OCI-LY1 (cell line): ENCODE measurements at regions not wholly inside any gene's neighbourhood (a gene's known extent, or its start where the extent isn't known, plus 50 kb on each side); places are given as distances from the start of the nearest gene placed in this dataset.

Experiments
- EZH2 ChIP-seq: fragments of 200-600 bp; sonication (generic), shearing (Covaris generic); IDR thresholded peaks from 2 replicates; pipeline ENCODE4 v1.8.0; 2017; ENCODE audit warnings: borderline replicate concordance, mixed run types, mild to moderate bottlenecking, antibody characterized with exemption, low read length, moderate library complexity, mixed read lengths
- TF ChIP-seq, protein P1 (sequence below): fragments of 200-600 bp; sonication (generic), shearing (Covaris generic); IDR thresholded peaks from 2 replicates; pipeline ENCODE4 v1.5.1; 2017; ENCODE audit warnings: mild to moderate bottlenecking, antibody characterized with exemption, low read length, moderate library complexity, mixed read lengths

DNA sequence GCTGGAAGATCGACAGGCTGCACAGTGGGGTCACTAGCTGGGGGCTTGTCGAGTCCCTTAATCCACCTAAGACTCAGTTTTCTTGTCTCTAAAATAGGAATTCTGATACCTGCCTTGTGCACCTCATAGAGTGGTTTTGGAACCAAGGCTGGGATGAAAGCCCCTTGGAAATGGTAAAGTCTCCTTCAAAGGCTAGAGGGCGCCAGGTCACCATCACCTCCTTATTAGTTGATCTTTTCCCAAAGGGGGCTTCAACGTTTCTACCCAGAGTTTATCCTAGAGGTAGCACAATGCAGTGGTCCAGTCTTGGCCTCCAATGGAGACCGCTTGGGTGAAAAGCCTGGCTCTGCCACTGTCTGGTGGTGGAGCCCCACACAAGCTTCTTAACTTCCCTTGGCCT is 158.2 kb downstream of the AIPL1 start:
- TF ChIP-seq, protein P1, sequence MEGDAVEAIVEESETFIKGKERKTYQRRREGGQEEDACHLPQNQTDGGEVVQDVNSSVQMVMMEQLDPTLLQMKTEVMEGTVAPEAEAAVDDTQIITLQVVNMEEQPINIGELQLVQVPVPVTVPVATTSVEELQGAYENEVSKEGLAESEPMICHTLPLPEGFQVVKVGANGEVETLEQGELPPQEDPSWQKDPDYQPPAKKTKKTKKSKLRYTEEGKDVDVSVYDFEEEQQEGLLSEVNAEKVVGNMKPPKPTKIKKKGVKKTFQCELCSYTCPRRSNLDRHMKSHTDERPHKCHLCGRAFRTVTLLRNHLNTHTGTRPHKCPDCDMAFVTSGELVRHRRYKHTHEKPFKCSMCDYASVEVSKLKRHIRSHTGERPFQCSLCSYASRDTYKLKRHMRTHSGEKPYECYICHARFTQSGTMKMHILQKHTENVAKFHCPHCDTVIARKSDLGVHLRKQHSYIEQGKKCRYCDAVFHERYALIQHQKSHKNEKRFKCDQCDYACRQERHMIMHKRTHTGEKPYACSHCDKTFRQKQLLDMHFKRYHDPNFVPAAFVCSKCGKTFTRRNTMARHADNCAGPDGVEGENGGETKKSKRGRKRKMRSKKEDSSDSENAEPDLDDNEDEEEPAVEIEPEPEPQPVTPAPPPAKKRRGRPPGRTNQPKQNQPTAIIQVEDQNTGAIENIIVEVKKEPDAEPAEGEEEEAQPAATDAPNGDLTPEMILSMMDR, result peak; percentile 12; the same call in 1 of the 2 replicates
- TF ChIP-seq EZH2, result no peak
